HFFc6 (cell line): ENCODE measurements at regions not wholly inside any gene's neighbourhood (a gene's known extent, or its start where the extent isn't known, plus 50 kb on each side); places are given as distances from the start of the nearest gene placed in this dataset.

Experiments used
- DNase-seq: peaks from one replicate; pipeline ENCODE4 v3.0.0-alpha.2; 2018
- H3K27ac Mint-ChIP-seq: 2 replicates; pipeline ENCODE4 v1.8.0; 2020; ENCODE audit warnings: mild to moderate bottlenecking, mixed read lengths
- H3K27me3 Mint-ChIP-seq: 2 replicates; pipeline ENCODE4 v1.8.0; 2021; ENCODE audit warnings: mild to moderate bottlenecking, moderate library complexity, mixed read lengths; ENCODE audit not compliant: insufficient read depth
- H3K36me3 Mint-ChIP-seq: 2 replicates; pipeline ENCODE4 v1.8.0; 2021; ENCODE audit warnings: low read depth, mixed read lengths
- H3K4me1 Mint-ChIP-seq: 2 replicates; pipeline ENCODE4 v1.8.0; 2020; ENCODE audit warnings: low read depth, mixed read lengths
- H3K4me3 Mint-ChIP-seq: 2 replicates; pipeline ENCODE4 v1.8.0; 2020; ENCODE audit warnings: mild to moderate bottlenecking, moderate library complexity, mixed read lengths
- H3K9me3 Mint-ChIP-seq: 2 replicates; pipeline ENCODE4 v1.8.0; 2020; ENCODE audit warnings: mild to moderate bottlenecking, mixed read lengths
- CTCF ChIP-seq: fragments of 200-600 bp; sonication (generic); IDR thresholded peaks from 2 replicates; pipeline ENCODE4 v1.5.0; 2021; ENCODE audit warnings: antibody characterized with exemption, mild to moderate bottlenecking

- peaks cover 11% of the 10 kb centered on the region for H3K27me3 Mint-ChIP-seq
- H3K9me3 Mint-ChIP-seq = peaks cover 5% of the 10 kb centered on the region; the same call in 1 of the 2 replicates
These were observed 280.5 kb downstream of the RRAGC start for GRCh38 chr1:38579056-38579455.

GRCh38 chr1:38578271-38578951 is 281.2 kb downstream of the RRAGC start:
- no peak for TF ChIP-seq CTCF
- DNase-seq = no peak
- no peak overlapping the region for H3K27ac Mint-ChIP-seq
- H3K27me3 Mint-ChIP-seq = peaks cover 11% of the 10 kb centered on the region
- H3K36me3 Mint-ChIP-seq = no peaks in the 10 kb centered on the region
- H3K4me1 Mint-ChIP-seq = no peaks in the 10 kb centered on the region
- peaks cover 5% of the 10 kb centered on the region; the same call in 1 of the 2 replicates for H3K9me3 Mint-ChIP-seq
- no peak overlapping the region for H3K4me3 Mint-ChIP-seq

More at GRCh38 chr1:38579056-38579455, 280.5 kb downstream of the RRAGC start:
- Mint-ChIP-seq H3K27ac (no peak overlapping the region), H3K36me3 (no peaks in the 10 kb centered on the region), H3K4me3 (no peak overlapping the region), H3K4me1 (no peaks in the 10 kb centered on the region)
- no peak for TF ChIP-seq CTCF
- DNase-seq = no peak

GRCh38 chr1:38577937-38578270 is 281.7 kb downstream of the RRAGC start:
- H3K9me3 Mint-ChIP-seq = peaks cover 5% of the 10 kb centered on the region; the same call in 1 of the 2 replicates
- H3K27me3 Mint-ChIP-seq = peaks cover 11% of the 10 kb centered on the region
- H3K4me3 Mint-ChIP-seq = no peak overlapping the region
- H3K27ac Mint-ChIP-seq = no peak overlapping the region
- no peak for DNase-seq
- no peaks in the 10 kb centered on the region for H3K4me1 Mint-ChIP-seq
- H3K36me3 Mint-ChIP-seq = no peaks in the 10 kb centered on the region
- no peak for TF ChIP-seq CTCF

GRCh38 chr1:38577385-38577784 is 282.2 kb downstream of the RRAGC start:
- DNase-seq = no peak
- Mint-ChIP-seq H3K27ac (no peak overlapping the region), H3K9me3 (peaks cover 5% of the 10 kb centered on the region; the same call in 1 of the 2 replicates), H3K27me3 (peaks cover 11% of the 10 kb centered on the region), H3K4me1 (no peaks in the 10 kb centered on the region), H3K36me3 (no peaks in the 10 kb centered on the region), H3K4me3 (no peak overlapping the region)
- TF ChIP-seq CTCF = no peak

- TF ChIP-seq CTCF = no peak
- Mint-ChIP-seq H3K27me3 (peaks cover 17% of the 10 kb centered on the region), H3K4me1 (no peaks in the 10 kb centered on the region), H3K9me3 (peaks cover 5% of the 10 kb centered on the region; the same call in 1 of the 2 replicates), H3K36me3 (no peaks in the 10 kb centered on the region), H3K27ac (no peak overlapping the region), H3K4me3 (no peak overlapping the region)
- no peak for DNase-seq
These were observed 283.3 kb downstream of the RRAGC start for GRCh38 chr1:38576241-38576640.
